Urinary bladder (tissue), 3 donors: ENCODE measurements at regions not wholly inside any gene's neighbourhood (a gene's known extent, or its start where the extent isn't known, plus 50 kb on each side); places are given as distances from the start of the nearest gene placed in this dataset.

Experiments used
- DNase-seq: peaks from one replicate; pipeline ENCODE4 v3.0.0-alpha.2; 2015; ENCODE audit errors: extremely low spot score
- H3K27ac ChIP-seq: one replicate; pipeline ENCODE4 v1.5.1; 2013; ENCODE audit warnings: low read depth, mild to moderate bottlenecking, moderate library complexity
- H3K36me3 ChIP-seq: one replicate; pipeline ENCODE4 v1.6.1; 2013; ENCODE audit warnings: mild to moderate bottlenecking, moderate library complexity; ENCODE audit not compliant: insufficient read depth
- H3K4me1 ChIP-seq: one replicate; pipeline ENCODE4 v1.6.1; 2013; ENCODE audit warnings: mild to moderate bottlenecking, moderate library complexity; ENCODE audit not compliant: insufficient read depth
- H3K4me3 ChIP-seq: one replicate; pipeline ENCODE4 v1.5.1; 2013; ENCODE audit warnings: low read depth, low read length
- WGBS: extraction: QIAGEN DNeasy Blood & Tissue Kit; methylation state at CpG from one replicate; pipeline ENCODE4 v1.1.7; 2013; 5-methylcytosine and 5-hydroxymethylcytosine counted together
- donor health status: healthy with polysubstance abuse.
- donor health status: healthy.

DNA sequence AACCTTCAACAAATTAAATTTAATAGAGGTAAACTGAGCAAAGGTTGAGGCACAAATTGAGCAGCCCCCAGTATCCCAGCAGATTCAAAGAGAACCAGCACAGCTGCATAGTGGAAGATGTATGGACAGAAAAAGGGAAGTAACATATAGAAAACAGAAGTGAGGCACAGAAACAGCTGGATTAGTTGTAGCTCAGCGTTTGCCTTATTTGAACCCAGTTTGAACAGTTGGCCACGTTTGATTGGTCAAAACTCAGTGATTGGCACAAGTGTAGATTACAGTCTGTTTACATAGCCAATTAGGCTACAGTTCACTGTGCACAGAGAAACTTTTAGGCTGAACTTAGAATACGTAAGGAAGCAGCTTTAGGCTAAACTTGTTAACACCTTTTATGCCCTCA, 315.5 kb downstream of the RMST start:
- H3K27ac ChIP-seq = no peak overlapping the region
- no peaks in the 10 kb centered on the region for H3K36me3 ChIP-seq
- no peak for DNase-seq
- H3K4me3 ChIP-seq = no peak overlapping the region
- H3K4me1 ChIP-seq = no peaks in the 10 kb centered on the region
- WGBS = 65% methylated on average over 3 of the region's 3 CpGs

DNA sequence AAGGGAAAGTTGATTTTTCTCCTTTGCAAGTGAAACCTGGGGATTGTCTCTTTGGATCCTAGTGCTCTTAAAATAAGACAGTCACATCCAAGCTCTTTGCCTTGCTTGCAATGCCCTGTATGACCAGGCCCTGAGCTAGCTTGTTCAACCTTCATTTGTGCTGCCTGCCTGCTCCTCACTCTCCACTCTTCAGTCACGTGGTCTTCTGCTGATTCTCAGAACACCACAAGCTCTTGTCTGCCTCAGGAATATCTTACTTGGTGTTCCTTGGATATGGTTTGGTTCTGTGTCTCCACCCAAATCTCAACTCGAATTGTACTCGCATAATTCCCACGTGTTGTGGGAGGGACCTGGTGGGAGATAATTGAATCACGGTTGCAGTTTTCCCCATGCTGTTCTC, 318.7 kb downstream of the RMST start:
- Histone ChIP-seq H3K4me3 (no peak overlapping the region), H3K4me1 (no peaks in the 10 kb centered on the region), H3K27ac (no peak overlapping the region), H3K36me3 (no peaks in the 10 kb centered on the region)
- WGBS = 86% methylated on average over 5 of the region's 5 CpGs
- no peak for DNase-seq

DNA sequence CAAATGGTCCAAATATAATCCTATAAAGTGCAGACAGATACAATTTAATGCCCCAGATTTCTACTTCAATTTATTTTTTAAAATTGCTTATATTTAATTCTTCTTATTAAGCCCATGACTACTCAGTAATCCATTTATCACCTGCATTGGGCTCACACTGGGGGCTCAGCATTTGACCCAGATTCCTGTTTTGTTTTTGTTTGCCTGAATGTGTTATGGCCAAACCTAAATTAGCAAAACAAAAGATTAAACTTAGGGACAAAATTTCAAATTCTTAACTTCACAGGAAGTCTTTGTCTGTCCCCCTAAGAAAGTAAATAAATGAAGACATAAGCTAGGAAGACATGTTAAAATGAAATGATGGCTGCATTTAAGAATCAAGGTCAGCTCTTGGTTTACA, 322.3 kb downstream of the RMST start:
- no peaks in the 10 kb centered on the region for H3K36me3 ChIP-seq
- no peaks in the 10 kb centered on the region for H3K4me1 ChIP-seq
- no peak overlapping the region for H3K27ac ChIP-seq
- no peak overlapping the region for H3K4me3 ChIP-seq
- no peak for DNase-seq

DNA sequence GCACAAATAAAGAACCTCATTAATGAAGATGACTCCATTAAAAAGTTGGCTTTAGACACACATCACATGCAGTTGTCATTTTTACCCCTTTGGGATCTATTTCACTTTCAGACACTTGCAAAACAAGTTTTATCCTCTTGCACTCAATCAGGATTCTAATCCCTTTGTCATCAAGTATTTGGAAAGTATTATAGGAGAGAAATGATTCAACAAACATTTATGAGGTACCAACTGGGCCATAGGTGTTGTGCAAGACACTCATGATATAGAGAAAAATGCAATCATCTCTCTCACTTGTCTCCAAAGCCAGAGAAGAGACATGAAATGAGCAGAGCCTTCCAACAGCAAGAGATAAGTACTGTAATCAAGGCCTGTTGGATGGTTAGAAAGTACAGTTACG, 327.7 kb downstream of the RMST start:
- Histone ChIP-seq H3K4me3 (no peak overlapping the region), H3K36me3 (peaks cover 1% of the 10 kb centered on the region), H3K4me1 (no peaks in the 10 kb centered on the region), H3K27ac (no peak overlapping the region)
- DNase-seq = no peak
- 97% methylated on average over 1 of the region's 1 CpG for WGBS

DNA sequence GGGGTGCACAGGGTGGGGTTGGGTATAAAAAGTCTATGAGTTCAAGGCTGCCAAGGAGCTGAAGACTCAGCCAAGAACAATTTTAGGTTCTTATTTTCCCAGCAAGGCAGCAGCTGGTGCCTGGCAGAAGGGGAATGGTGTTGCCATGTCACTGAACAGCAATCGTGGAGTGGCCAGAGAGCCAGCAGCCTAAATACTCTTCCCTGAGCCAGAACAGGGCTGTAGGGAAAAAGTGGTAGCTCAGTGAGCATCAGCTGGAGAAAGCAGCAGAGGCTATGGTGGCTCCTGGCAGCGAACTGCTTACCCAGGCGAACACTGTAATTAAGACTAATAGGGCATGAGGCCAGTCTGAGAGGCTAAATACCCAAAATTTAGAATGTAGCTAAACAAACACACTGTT, 334.9 kb downstream of the RMST start:
- WGBS = 89% methylated on average over 3 of the region's 3 CpGs
- no peaks in the 10 kb centered on the region for H3K36me3 ChIP-seq
- DNase-seq = no peak

DNA sequence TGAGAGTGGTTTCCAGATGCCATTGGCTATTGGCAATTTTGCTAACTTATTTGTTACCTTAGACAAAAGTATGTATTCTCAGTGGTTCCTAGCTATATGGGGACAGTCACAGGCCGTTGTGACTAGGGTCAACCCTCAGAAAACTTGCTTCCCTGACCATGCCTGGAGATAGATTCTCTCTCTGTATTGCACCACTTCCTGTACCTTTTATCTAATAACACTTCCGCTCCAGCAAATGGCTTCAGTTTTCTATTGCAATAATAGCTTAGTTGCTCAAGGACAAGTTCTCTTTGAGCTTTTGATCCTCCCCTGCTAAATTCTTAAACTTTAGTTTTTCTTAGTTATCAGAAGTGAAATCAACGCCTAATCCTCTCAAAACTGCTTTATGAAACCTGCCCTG, 338.0 kb downstream of the RMST start:
- H3K36me3 ChIP-seq = no peaks in the 10 kb centered on the region
- H3K4me3 ChIP-seq = no peak overlapping the region
- H3K27ac ChIP-seq = no peak overlapping the region
- H3K4me1 ChIP-seq = no peaks in the 10 kb centered on the region
- DNase-seq = no peak
- WGBS = 80% methylated on average over 3 of the region's 3 CpGs

More for the DNA sequence above, 334.9 kb downstream of the RMST start:
- Histone ChIP-seq H3K27ac (no peak overlapping the region), H3K4me1 (no peaks in the 10 kb centered on the region), H3K4me3 (no peak overlapping the region)

DNA sequence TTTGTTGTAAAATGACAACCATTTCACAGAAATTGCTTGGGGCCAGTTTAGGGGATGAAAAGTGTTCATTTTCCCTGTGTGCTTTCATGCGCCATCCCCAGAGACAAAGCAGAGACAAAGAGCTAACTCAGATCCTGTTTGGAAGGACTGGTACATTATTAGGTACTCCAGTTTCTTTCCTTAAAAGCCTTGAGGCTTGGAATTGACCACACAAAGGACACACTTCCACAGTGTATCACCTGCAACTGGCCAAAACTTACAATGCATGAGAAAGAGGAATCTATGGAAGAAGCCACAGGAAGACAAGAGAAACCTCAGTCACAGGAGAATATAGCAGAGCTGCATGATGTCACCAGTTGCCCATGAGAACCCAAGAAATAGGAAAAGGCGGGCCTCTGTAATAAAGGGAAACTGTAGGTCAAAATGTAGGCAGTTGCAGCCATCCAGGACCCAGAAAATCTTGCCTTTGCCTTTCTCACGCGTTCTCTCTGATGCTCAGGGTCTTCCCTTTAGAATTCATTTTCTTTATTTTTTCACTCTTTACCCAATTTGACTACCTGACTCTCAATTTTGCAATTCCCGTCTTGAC, 339.0 kb downstream of the RMST start:
- Histone ChIP-seq H3K36me3 (no peaks in the 10 kb centered on the region), H3K27ac (no peak overlapping the region), H3K4me1 (no peaks in the 10 kb centered on the region), H3K4me3 (no peak overlapping the region)
- no peak for DNase-seq
- WGBS = 80% methylated on average over 5 of the region's 5 CpGs

DNA sequence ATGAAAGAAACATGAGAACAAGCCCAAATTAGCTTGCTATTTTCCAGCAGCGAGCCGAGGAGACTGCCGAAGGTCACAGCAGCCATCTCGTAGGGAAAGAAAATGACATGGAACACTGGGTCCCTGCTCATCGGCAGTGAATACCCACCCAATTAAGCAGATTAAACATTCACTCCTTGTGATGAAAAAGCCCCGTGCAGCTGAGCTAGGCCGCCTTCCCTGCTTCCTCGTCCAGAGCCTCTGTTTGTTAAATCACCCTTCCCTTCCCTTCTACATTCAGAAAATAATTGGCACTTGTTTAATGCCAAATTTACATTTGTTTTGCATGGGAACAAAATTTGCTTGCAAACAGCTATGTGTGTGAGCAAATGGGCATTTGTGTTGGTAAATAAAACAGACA, 342.5 kb downstream of the RMST start:
- Histone ChIP-seq H3K27ac (no peak overlapping the region), H3K4me1 (no peaks in the 10 kb centered on the region), H3K4me3 (no peak overlapping the region), H3K36me3 (no peaks in the 10 kb centered on the region)
- no peak for DNase-seq
- WGBS = 57% methylated on average over 8 of the region's 8 CpGs

DNA sequence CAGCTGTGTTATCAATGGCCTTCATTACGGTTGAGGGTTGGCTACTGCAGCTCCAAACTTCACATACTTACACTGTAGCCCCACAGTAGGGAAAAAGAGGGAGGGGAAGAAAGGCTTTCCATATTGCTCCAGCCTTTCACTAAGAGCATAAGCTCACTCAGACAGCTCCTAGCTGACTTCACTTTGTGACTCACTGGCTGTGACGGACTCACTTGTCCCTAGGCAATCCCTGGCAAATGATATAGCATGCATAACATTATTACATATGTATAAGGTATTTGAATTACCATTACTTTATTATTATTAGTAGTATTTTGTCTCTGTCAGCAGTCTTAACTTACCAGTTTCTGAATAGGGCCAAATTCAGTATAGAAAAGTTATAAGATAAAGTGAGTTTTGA, 350.7 kb downstream of the RMST start:
- Histone ChIP-seq H3K4me3 (no peak overlapping the region), H3K4me1 (no peaks in the 10 kb centered on the region), H3K27ac (no peak overlapping the region), H3K36me3 (no peaks in the 10 kb centered on the region)
- 72% methylated on average over 2 of the region's 2 CpGs for WGBS
- no peak for DNase-seq

DNA sequence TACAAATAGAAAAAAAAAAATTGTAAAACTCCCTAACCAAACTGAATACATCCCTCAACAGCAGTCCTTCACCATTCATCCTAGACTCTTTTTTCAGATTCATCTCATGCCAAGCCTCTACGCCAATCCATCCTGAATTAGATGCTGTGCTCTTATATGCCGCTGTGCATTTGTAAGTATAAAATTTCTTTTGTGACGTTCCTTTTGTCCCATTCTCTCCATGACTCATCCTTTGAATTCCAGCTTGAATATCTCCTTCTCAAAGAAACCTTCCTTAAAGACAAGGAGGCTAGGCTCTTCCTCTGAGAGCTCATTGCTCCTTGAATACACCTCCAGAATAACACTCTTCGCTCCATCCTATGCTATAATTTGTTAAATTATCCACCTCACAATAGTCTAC, 359.2 kb downstream of the RMST start:
- Histone ChIP-seq H3K4me3 (no peak overlapping the region), H3K36me3 (no peaks in the 10 kb centered on the region), H3K4me1 (no peaks in the 10 kb centered on the region), H3K27ac (no peak overlapping the region)
- 87% methylated on average over 4 of the region's 4 CpGs for WGBS
- DNase-seq = no peak

DNA sequence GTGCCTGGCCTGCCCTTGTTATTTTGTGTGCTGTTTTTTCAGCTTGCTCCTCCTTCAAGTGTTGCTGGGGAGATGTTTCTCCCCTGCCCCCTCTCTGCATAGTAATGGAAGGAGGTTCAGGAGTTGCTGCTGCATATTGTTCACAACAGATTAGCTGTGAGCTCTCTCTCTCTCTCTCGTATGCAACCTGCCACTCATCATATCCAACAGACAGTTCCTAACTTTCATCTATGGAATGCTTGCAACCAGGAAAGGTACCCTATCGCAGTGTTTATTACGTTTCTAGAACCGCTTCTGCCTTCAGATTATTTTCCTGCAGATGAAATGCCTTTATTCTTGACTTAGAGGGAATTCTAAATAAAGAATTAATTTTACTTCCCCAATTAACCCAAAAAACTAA, 372.9 kb downstream of the RMST start:
- H3K36me3 ChIP-seq = no peaks in the 10 kb centered on the region
- no peak overlapping the region for H3K4me3 ChIP-seq
- no peaks in the 10 kb centered on the region for H3K4me1 ChIP-seq
- no peak for DNase-seq
- H3K27ac ChIP-seq = no peak overlapping the region
- WGBS = 70% methylated on average over 4 of the region's 4 CpGs

DNA sequence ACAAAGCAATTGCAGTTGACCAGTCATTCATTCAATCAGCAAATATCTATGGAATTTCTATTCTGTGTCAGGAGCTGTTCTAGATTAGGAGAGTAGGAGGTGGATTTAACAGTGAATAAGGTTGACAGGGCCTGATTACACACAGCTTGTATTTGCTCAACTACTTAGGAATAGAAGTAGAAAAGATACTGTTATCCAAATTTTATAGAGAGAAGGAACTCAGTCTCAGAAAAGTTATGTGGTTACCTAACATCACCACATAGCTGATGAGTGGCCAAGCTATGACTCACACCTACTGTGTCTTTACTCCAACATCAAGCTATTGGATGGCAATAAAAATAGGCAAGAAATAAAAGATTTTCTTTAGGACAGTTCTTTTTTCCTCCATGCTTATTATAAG, 374.8 kb downstream of the RMST start:
- no peak for DNase-seq
- no peaks in the 10 kb centered on the region for H3K36me3 ChIP-seq
- no peak overlapping the region for H3K4me3 ChIP-seq
- H3K27ac ChIP-seq = no peak overlapping the region
- H3K4me1 ChIP-seq = no peaks in the 10 kb centered on the region

DNA sequence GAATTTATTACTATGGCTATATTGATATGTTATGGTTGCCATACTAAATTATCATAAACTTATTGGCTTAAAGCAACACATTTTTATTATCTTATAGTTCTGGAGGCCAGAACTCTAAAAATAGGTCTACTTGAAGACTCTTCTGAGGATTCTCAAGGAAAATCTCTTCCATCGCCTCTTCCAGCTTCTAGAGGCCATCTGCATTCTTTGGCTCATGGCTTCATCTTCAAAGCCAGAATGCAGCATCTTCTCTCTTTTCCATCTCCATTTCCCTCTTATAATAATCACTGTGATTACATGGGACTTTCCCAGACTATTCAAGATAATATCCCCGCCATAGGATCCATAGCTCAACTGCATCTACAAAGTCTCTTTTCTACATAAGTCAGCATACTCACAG, 385.4 kb downstream of the RMST start:
- Histone ChIP-seq H3K27ac (no peak overlapping the region), H3K36me3 (no peaks in the 10 kb centered on the region), H3K4me3 (no peak overlapping the region), H3K4me1 (no peaks in the 10 kb centered on the region)
- DNase-seq = no peak
- whole genome bisulfite sequencing = 91% methylated on average over 2 of the region's 2 CpGs

DNA sequence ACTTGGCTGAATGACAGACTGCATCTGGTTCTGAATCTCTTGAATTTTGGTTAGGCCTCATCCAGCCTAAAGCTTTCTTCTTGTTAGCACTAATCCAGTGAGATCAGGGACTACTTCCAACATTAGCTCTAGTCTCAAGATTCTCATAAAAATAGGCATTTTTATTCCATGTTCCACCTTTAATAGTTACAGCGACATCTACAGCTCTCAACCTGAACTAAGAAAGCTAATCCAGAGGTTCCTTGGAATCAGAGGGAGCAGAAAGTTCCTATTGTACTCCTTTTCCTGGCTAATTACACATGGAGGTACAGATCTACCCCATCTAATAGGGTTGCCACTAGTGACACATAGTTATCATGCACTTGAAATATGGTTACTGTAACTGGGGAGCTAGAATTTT, 391.9 kb downstream of the RMST start:
- 88% methylated on average over 1 of the region's 1 CpG for WGBS

DNA sequence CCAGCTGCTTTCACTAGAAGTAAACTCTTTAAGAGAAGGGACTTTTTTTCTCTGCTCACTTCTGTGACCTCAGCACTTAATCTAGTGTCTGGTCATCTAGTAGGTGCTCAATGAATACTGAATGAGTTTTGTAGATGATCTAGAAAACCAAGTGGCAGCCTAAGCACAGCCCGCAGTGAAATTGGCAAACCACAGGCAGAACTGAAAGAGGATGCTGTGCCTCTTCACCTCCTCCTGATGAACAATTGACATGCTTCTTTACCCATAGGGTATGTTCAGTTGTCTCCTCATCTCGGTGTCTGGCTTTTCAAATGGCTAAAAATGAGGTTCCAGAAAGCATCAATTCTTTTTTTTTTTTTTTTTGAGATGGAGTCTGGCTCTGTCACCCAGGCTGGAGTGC, 399.5 kb downstream of the RMST start:
- DNase-seq = no peak
- H3K4me3 ChIP-seq = no peak overlapping the region
- H3K4me1 ChIP-seq = no peaks in the 10 kb centered on the region
- no peak overlapping the region for H3K27ac ChIP-seq
- 47% methylated on average over 2 of the region's 2 CpGs for WGBS
- no peaks in the 10 kb centered on the region for H3K36me3 ChIP-seq

More for the DNA sequence above, 391.9 kb downstream of the RMST start:
- H3K36me3 ChIP-seq = no peaks in the 10 kb centered on the region
- no peak overlapping the region for H3K27ac ChIP-seq
- H3K4me3 ChIP-seq = no peak overlapping the region
- no peaks in the 10 kb centered on the region for H3K4me1 ChIP-seq
- DNase-seq = no peak
